ENCODE measurements at regions not wholly inside any gene's neighbourhood (a gene's known extent, or its start where the extent isn't known, plus 50 kb on each side); places are given as distances from the start of the nearest gene placed in this dataset.

DNA sequence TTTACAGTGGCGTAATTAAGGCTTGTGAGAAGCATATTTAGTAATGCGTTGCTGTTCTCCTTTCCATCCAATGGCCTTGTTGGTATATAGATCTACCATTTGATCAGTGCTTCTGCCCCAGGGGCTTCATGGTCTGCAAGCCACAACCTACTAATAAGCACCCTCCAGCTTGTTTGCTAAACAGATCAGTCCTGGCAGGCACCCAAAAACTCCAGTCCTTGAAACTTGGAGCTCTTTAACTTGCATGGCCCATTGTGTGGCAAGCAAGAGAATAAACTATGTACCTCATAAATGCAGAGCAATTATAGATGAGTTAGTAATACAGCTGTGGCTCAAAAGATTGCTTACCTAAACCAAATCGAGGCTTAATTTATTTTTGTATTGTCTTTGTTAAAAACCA lies 158.5 kb downstream of the FTCDNL1 start:
- Histone ChIP-seq H4K8ac (replicated peaks; ENCODE audit: insufficient read length, low read depth, low read length) (no peak overlapping the region), H2BK15ac (ENCODE audit: low read depth, low read length) (no peak overlapping the region), H3K27me3 (ENCODE audit: insufficient read depth, low read length) (no peaks in the 10 kb centered on the region), H2BK5ac (ENCODE audit: insufficient read length, low read length) (no peak overlapping the region), H4K5ac (ENCODE audit: insufficient read length, low read depth, low read length) (no peak overlapping the region), H2BK20ac (ENCODE audit: low read depth, low read length, poor library complexity, severe bottlenecking) (no peak overlapping the region), H3K18ac (ENCODE audit: insufficient read length, low read depth, low read length) (no peak overlapping the region), H2AK5ac (ENCODE audit: insufficient read length, low read length) (no peak overlapping the region), H3K9me3 (ENCODE audit: control insufficient read depth, low read depth, low read length) (no peaks in the 10 kb centered on the region), H3K23ac (ENCODE audit: insufficient read length, low read depth, low read length) (no peak overlapping the region), H3K4me2 (ENCODE audit: insufficient read depth, insufficient read length, low read length) (no peak overlapping the region), H2BK120ac (ENCODE audit: low read depth, low read length, poor library complexity, severe bottlenecking) (no peak overlapping the region), H3K14ac (ENCODE audit: insufficient read depth, low read length) (no peak overlapping the region), H3K56ac (ENCODE audit: insufficient read length, low read depth, low read length) (no peak overlapping the region), H3K4me1 (ENCODE audit: insufficient read depth, low read length) (no peaks in the 10 kb centered on the region), H3K79me1 (ENCODE audit: insufficient read depth, low read depth, low read length, poor library complexity, severe bottlenecking) (no peaks in the 10 kb centered on the region), H3K23me2 (ENCODE audit: insufficient read length, low read depth, low read length, poor library complexity, severe bottlenecking) (no peaks in the 10 kb centered on the region), H3K9ac (ENCODE audit: extremely low read depth, insufficient read length, low read length) (no peak overlapping the region), H3T11ph (ENCODE audit: low read length) (no peak overlapping the region), H3K27ac (ENCODE audit: insufficient read length, low read depth, low read length) (no peak overlapping the region), H3K79me2 (ENCODE audit: insufficient read depth, low read length) (no peaks in the 10 kb centered on the region), H4K20me1 (ENCODE audit: control insufficient read depth, insufficient read depth, insufficient read length) (no peaks in the 10 kb centered on the region), H4K91ac (ENCODE audit: insufficient read length, low read depth, low read length) (no peak overlapping the region), H2BK12ac (ENCODE audit: insufficient read length, low read depth, low read length) (no peak overlapping the region), H2AFZ (ENCODE audit: low read length) (no peak overlapping the region), H3K4ac (ENCODE audit: low read depth, low read length) (no peak overlapping the region)
- Mint-ChIP-seq H3K27me3 (ENCODE audit: low read depth) (no peaks in the 10 kb centered on the region), H3K9me3 (no peaks in the 10 kb centered on the region), H3K4me1 (peaks cover 4 to 17% of the 10 kb centered on the region in 2 experiments; a peak in 3 of 4 replicates), H3K27ac (no peak overlapping the region), H3K36me3 (ENCODE audit: insufficient read depth in 1 of 3, low read depth in 3 of 3) (no peaks in the 10 kb centered on the region), H3K4me3 (no peak overlapping the region)
- no CpG with 5 or more reads among the region's 3 CpGs for WGBS (ENCODE audit: extremely low coverage, insufficient read length, low lambda C conversion rate)
- no peak for TF ChIP-seq CTCF (conservative IDR thresholded peaks at IDR 0.05)
- no peak for DNase-seq

Measured in H9 (cell line).